Endodermal cell (in vitro differentiated cells): ENCODE measurements at regions not wholly inside any gene's neighbourhood (a gene's known extent, or its start where the extent isn't known, plus 50 kb on each side); places are given as distances from the start of the nearest gene placed in this dataset.

Experiments
- DNase-seq: peaks from one replicate; pipeline ENCODE4 v3.0.0-alpha.2; 2017
- H3K27ac ChIP-seq: 2 replicates; pipeline ENCODE4 v1.5.1; 2013; ENCODE audit warnings: mild to moderate bottlenecking, low read depth, low read length, moderate library complexity
- H3K27me3 ChIP-seq: 2 replicates; pipeline ENCODE4 v1.6.1; 2013; ENCODE audit warnings: mild to moderate bottlenecking, low read length, moderate library complexity; ENCODE audit not compliant: insufficient read depth, control insufficient read depth, poor library complexity, severe bottlenecking
- H3K36me3 ChIP-seq: 2 replicates; pipeline ENCODE4 v1.7.0; 2013; ENCODE audit warnings: mild to moderate bottlenecking, low read length, moderate library complexity; ENCODE audit not compliant: control insufficient read depth, insufficient read depth
- H3K4me1 ChIP-seq: one replicate; pipeline ENCODE4 v1.7.0; 2013; ENCODE audit warnings: low read length; ENCODE audit not compliant: control insufficient read depth, insufficient read depth
- H3K4me3 ChIP-seq: 2 replicates; pipeline ENCODE4 v1.5.1; 2013; ENCODE audit warnings: mild to moderate bottlenecking, low read length, moderate library complexity
- H3K9ac ChIP-seq: 2 replicates; pipeline ENCODE4 v1.6.1; 2013; ENCODE audit warnings: mild to moderate bottlenecking, low read length, moderate library complexity; ENCODE audit not compliant: poor library complexity, severe bottlenecking; ENCODE audit errors: extremely low read depth
- H3K9me3 ChIP-seq: 2 replicates; pipeline ENCODE4 v1.6.1; 2013; ENCODE audit warnings: mild to moderate bottlenecking, low read length, moderate library complexity; ENCODE audit not compliant: control insufficient read depth
- H3K27ac Mint-ChIP-seq: 2 replicates; pipeline ENCODE4 v1.8.0; 2020; ENCODE audit warnings: mixed read lengths
- H3K27me3 Mint-ChIP-seq: 2 replicates; pipeline ENCODE4 v1.8.0; 2021; ENCODE audit warnings: mild to moderate bottlenecking, mixed read lengths; ENCODE audit not compliant: insufficient read depth
- H3K36me3 Mint-ChIP-seq: 2 replicates; pipeline ENCODE4 v1.8.0; 2020; ENCODE audit warnings: low read depth, mixed read lengths
- H3K4me1 Mint-ChIP-seq: 2 replicates; pipeline ENCODE4 v1.8.0; 2020; ENCODE audit warnings: mixed read lengths
- H3K4me3 Mint-ChIP-seq: 2 replicates; pipeline ENCODE4 v1.8.0; 2020; ENCODE audit warnings: mild to moderate bottlenecking, moderate library complexity, mixed read lengths
- H3K9me3 Mint-ChIP-seq: 2 replicates; pipeline ENCODE4 v1.8.0; 2020; ENCODE audit warnings: mild to moderate bottlenecking, mixed read lengths
- WGBS, 2 experiments: methylation state at CpG; one replicate each; pipeline versions ENCODE4 v1.1.5 to v1.1.7; 2013; ENCODE audit warnings: missing lambda C conversion rate in 2 of 2, mixed read lengths in 1 of 2; ENCODE audit not compliant: insufficient coverage in 1 of 2, insufficient read length in 1 of 2; 5-methylcytosine and 5-hydroxymethylcytosine counted together
- TF ChIP-seq, protein P1 (sequence below): fragments of 200-600 bp; sonication (generic); conservative IDR thresholded peaks from 2 replicates; pipeline ENCODE4 v1.5.0; 2021; ENCODE audit warnings: antibody characterized with exemption, mild to moderate bottlenecking

GRCh38 chrX:117325706-117326105 is 790.9 kb downstream of the KLHL13 start:
- H3K9me3 Mint-ChIP-seq = peaks cover 29% of the 10 kb centered on the region
- Histone ChIP-seq H3K36me3 (no peaks in the 10 kb centered on the region), H3K9me3 (peaks cover 12% of the 10 kb centered on the region), H3K4me1 (no peaks in the 10 kb centered on the region), H3K9ac (no peak overlapping the region), H3K27me3 (no peaks in the 10 kb centered on the region), H3K27ac (no peak overlapping the region), H3K4me3 (no peak overlapping the region)
- 90% methylated on average over 3 of the region's 3 CpGs; no CpG with 5 or more reads in 1 of the 2 experiments for WGBS, 2 experiments
- no peaks in the 10 kb centered on the region for H3K4me1 Mint-ChIP-seq
- TF ChIP-seq, protein P1, sequence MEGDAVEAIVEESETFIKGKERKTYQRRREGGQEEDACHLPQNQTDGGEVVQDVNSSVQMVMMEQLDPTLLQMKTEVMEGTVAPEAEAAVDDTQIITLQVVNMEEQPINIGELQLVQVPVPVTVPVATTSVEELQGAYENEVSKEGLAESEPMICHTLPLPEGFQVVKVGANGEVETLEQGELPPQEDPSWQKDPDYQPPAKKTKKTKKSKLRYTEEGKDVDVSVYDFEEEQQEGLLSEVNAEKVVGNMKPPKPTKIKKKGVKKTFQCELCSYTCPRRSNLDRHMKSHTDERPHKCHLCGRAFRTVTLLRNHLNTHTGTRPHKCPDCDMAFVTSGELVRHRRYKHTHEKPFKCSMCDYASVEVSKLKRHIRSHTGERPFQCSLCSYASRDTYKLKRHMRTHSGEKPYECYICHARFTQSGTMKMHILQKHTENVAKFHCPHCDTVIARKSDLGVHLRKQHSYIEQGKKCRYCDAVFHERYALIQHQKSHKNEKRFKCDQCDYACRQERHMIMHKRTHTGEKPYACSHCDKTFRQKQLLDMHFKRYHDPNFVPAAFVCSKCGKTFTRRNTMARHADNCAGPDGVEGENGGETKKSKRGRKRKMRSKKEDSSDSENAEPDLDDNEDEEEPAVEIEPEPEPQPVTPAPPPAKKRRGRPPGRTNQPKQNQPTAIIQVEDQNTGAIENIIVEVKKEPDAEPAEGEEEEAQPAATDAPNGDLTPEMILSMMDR = no peak
- H3K27ac Mint-ChIP-seq = no peak overlapping the region
- H3K36me3 Mint-ChIP-seq = peaks cover 2% of the 10 kb centered on the region
- H3K27me3 Mint-ChIP-seq = peaks cover 3% of the 10 kb centered on the region
- DNase-seq = no peak
- H3K4me3 Mint-ChIP-seq = no peak overlapping the region

DNA sequence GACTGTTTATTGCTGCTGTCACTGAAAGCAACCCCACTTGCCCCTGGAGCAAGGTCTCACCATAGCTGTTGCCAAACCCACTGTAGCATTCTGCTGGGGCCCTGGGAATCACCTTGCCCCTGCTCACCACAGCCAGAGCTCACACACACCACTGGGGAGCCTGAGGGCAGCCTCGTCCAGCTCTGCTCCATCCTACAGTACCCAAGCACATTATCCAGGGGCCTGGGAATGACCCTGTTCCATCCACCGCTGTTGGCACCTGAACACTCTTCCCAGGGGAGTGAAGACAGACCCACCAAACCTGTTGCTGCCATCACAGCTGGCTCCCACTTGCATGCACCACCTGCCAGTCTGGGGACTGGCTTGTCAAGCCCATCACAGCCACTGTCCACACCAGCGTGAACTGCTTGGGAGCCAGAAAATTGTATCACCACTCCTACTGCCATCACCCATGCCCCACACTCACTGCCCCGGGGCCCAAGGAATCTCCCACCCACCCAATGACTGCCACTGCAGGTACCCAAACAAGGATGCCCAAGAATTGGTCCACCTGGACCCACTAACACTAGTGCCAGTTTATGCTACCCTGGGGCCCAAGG is 811.3 kb downstream of the KLHL13 start:
- Histone ChIP-seq H3K36me3 (no peaks in the 10 kb centered on the region), H3K4me3 (no peak overlapping the region), H3K9me3 (no peaks in the 10 kb centered on the region), H3K27me3 (no peaks in the 10 kb centered on the region), H3K4me1 (no peaks in the 10 kb centered on the region), H3K27ac (no peak overlapping the region), H3K9ac (no peak overlapping the region)
- WGBS, 2 experiments = 79% methylated on average over 3 of the region's 4 CpGs; no CpG with 5 or more reads in 1 of the 2 experiments
- Mint-ChIP-seq H3K4me1 (no peaks in the 10 kb centered on the region), H3K4me3 (no peak overlapping the region), H3K27ac (no peak overlapping the region), H3K27me3 (peaks cover 2% of the 10 kb centered on the region), H3K9me3 (peaks cover 9% of the 10 kb centered on the region), H3K36me3 (no peaks in the 10 kb centered on the region)
- TF ChIP-seq, protein P1 = no peak
- DNase-seq = no peak

DNA sequence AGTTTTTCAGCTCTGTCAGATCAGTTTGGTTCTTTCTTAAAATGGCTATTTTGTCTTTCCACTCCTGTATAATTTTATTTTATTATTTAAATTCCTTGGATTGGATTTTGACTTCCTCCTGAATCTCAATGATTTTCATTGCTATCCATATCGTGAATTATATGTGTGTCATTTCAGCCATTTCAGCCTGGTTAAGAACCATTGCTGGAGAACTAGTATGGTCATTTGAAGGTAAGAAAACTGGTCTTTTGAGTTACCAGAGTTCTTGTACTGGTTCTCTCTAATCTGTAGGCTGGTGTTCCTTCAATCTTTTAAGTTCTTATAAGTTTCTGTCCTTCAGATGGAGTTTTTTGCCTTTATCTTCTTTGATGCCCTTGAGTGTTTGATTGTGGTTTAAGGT is 815.5 kb downstream of the KLHL13 start:
- Histone ChIP-seq H3K9me3 (no peaks in the 10 kb centered on the region), H3K9ac (no peak overlapping the region), H3K36me3 (no peaks in the 10 kb centered on the region), H3K27ac (no peak overlapping the region), H3K4me3 (no peak overlapping the region), H3K4me1 (no peaks in the 10 kb centered on the region), H3K27me3 (no peaks in the 10 kb centered on the region)
- WGBS, 2 experiments = 91% methylated on average over 1 of the region's 1 CpG; no CpG with 5 or more reads in 1 of the 2 experiments
- no peaks in the 10 kb centered on the region for H3K4me1 Mint-ChIP-seq
- no peak overlapping the region for H3K27ac Mint-ChIP-seq
- no peaks in the 10 kb centered on the region for H3K36me3 Mint-ChIP-seq
- no peak for DNase-seq
- peaks cover 5% of the 10 kb centered on the region for H3K9me3 Mint-ChIP-seq
- no peak overlapping the region for H3K4me3 Mint-ChIP-seq
- peaks cover 2% of the 10 kb centered on the region for H3K27me3 Mint-ChIP-seq
- TF ChIP-seq, protein P1 = no peak
